Jurkat, Clone E6-1 (cell line): ENCODE measurements at regions not wholly inside any gene's neighbourhood (a gene's known extent, or its start where the extent isn't known, plus 50 kb on each side); places are given as distances from the start of the nearest gene placed in this dataset.

Experiments used
- DNase-seq: peaks from one replicate; pipeline ENCODE4 v3.0.0-alpha.2; 2011; ENCODE audit warnings: low read depth, low spot score
- H3K4me3 ChIP-seq: 2 replicates; pipeline ENCODE4 v1.5.1; 2011; ENCODE audit warnings: mild to moderate bottlenecking, low read length, control low read depth, moderate library complexity

GRCh38 chr17:6327007-6327406 is 107.9 kb downstream of the AIPL1 start:
- DNase-seq = no peak

DNA sequence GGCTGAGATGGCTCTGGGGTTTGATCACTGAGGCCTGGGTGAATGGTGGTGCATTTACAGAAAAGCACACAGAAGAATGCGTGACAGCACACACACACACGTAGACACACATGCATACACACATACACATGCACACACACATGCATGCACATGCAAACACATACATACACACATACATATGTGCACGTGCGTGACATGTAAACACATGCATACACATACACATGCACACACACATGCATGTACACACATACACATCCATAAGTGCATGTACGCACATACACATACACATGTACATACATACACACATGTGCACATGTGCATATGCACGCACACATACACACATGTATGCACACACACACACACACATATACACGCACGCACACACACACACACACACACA is 108.4 kb downstream of the AIPL1 start:
- no peak overlapping the region for H3K4me3 ChIP-seq
- no peak for DNase-seq

More at GRCh38 chr17:6327007-6327406, 107.9 kb downstream of the AIPL1 start:
- H3K4me3 ChIP-seq = no peak overlapping the region

DNA sequence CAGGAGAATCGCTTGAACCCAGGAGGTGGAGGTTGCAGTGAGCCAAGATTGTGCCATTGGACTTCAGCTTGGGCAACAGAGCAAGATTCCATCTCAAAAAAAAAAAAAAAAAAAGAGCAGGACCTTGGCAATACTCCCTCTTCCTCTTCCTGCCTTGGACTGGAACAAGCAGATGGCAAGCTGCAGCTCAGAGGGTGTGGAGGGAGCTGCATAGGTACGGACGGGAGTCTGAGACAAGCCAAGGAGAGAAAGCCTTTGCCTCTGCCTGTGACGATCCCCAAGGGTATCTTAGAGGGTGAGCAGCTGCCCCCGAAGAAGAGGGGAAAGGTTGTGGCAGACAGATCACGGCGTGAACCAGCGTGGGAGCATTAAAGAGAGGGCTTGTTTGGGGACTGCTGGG is 109.2 kb downstream of the AIPL1 start:
- no peak for DNase-seq
- no peak overlapping the region for H3K4me3 ChIP-seq

- DNase-seq = no peak
- H3K4me3 ChIP-seq = no peak overlapping the region
Measured at GRCh38 chr17:6325051-6325450, 109.9 kb downstream of the AIPL1 start.

- no peak overlapping the region for H3K4me3 ChIP-seq
- DNase-seq = no peak
Measured at GRCh38 chr17:6323626-6324356, 111.1 kb downstream of the AIPL1 start.

GRCh38 chr17:6322316-6322715 is 112.6 kb downstream of the AIPL1 start:
- DNase-seq = no peak

DNA sequence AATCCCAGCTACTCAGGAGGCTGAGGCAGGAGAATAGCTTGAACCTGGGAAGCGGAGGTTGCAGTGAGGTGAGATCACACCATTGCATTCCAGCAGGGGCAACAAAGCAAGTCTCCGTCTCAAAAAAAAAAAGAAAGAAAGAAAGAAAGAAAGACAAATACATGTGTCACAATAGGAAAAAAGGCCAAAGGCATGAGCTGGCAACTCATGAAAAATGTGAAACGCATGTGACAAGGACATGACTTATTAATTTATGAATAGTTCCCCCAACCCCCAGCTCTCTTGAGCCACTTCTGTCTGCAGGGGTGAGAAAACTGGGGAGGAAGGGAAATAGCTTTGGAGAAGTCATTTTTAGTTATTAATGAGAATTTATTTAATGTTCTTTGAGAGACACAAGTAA is 120.6 kb downstream of the AIPL1 start:
- H3K4me3 ChIP-seq = no peak overlapping the region
- no peak for DNase-seq

More at GRCh38 chr17:6322316-6322715, 112.6 kb downstream of the AIPL1 start:
- no peak overlapping the region for H3K4me3 ChIP-seq

DNA sequence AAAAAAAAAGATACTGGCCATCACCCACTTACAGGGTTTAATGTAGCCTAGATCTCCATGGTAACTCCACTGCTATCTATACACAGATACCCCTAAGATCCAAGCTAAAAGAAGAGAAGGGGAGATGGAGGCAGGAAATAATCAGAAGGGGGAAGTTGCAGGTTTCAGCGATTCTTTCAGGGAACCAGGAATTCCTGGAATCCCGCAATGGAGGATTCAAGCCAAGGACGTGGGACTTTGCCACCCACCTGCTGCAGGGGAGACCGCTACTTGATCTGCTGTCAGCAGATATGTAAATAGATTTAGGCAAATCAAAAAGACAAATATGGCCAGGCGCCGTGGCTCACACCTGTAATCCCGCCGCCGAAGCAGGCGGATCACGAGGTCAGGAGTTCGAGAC is 121.1 kb downstream of the AIPL1 start:
- H3K4me3 ChIP-seq = no peak overlapping the region
- no peak for DNase-seq

- no peak for DNase-seq
- no peak overlapping the region for H3K4me3 ChIP-seq
Measured at GRCh38 chr17:6306820-6307219, 128.1 kb downstream of the AIPL1 start.

DNA sequence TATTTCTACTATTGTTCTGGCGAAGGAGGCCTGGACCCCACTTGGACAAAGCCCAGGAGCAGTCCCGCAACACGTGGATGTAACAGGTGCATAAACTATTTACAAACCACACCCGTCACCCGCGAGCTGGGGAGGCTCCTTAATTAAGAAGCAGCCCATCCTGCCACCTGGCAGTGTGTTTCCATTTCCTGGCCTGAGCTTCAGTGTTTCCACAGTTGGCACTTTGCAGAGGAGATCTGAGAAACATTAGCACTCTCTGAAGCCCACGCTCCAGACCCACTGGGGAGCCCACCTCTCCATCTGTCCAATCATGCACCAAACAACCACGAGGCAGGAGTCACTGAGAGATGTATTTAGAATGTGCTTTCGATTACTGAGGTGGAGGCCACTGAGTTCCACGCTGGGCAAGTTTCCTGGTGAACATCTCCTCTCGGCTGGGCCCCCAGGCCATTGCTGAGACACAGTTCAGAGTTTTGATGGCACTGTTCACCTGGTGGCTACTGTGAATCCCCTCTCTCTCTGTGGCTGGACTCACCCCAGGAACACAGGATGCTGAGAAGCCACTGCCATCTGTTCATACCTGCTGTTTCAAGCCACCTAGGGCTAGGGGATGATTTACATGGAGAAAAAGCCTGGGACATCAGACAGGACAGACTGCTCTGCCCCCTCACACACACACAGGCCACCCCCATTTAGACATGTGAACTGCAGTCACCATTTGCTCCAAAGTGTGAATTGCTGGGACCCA is 129.1 kb downstream of the AIPL1 start:
- H3K4me3 ChIP-seq = no peak overlapping the region
- DNase-seq = no peak

GRCh38 chr17:6304894-6305612 is 129.9 kb downstream of the AIPL1 start:
- H3K4me3 ChIP-seq = no peak overlapping the region

DNA sequence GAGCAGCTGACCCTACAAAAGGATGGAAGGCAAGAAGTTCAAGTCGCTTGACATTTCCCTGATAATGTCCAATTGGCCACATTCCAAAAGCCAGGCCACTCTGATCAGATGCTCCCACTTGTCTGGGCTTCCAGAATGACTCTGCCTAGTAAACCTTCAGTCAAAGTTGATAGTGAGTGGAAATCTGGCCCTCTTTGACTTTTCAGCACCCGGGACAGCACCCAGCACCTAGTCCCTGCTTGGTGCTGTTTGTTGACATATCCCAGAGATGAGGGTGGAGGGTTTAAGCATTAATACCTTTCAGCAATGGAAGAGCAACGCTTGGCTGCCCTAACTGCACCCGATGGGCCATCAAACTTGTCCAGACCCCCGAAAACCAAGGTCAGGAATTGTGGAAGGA is 131.3 kb downstream of the AIPL1 start:
- no peak overlapping the region for H3K4me3 ChIP-seq
- DNase-seq = peak; percentile 42

More at GRCh38 chr17:6304894-6305612, 129.9 kb downstream of the AIPL1 start:
- DNase-seq = no peak

- no peak for DNase-seq
- H3K4me3 ChIP-seq = no peak overlapping the region
Measured at GRCh38 chr17:6299275-6299674, 135.6 kb downstream of the AIPL1 start.

DNA sequence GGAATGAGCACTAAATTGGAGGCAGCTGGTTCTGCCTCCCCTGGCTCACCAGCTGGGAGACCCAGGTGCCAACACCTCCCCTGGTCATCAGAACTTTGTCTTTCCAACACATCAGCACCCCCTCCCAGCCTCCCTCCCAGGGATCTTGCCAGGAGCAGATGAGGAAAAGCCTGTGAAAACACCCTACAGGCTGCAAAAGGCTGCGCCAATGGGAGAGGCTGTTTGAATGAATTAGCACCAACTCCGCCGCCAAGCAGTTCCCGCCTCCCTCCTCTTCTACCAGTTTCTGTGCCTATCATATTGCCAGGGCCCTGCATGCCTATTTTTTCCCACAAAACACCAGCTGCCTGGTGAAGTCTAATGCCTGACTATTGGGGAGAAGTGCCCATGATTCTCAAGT is 137.0 kb downstream of the AIPL1 start:
- DNase-seq = no peak
- no peak overlapping the region for H3K4me3 ChIP-seq

GRCh38 chr17:6297119-6297518 is 137.8 kb downstream of the AIPL1 start:
- no peak for DNase-seq
- no peak overlapping the region for H3K4me3 ChIP-seq

DNA sequence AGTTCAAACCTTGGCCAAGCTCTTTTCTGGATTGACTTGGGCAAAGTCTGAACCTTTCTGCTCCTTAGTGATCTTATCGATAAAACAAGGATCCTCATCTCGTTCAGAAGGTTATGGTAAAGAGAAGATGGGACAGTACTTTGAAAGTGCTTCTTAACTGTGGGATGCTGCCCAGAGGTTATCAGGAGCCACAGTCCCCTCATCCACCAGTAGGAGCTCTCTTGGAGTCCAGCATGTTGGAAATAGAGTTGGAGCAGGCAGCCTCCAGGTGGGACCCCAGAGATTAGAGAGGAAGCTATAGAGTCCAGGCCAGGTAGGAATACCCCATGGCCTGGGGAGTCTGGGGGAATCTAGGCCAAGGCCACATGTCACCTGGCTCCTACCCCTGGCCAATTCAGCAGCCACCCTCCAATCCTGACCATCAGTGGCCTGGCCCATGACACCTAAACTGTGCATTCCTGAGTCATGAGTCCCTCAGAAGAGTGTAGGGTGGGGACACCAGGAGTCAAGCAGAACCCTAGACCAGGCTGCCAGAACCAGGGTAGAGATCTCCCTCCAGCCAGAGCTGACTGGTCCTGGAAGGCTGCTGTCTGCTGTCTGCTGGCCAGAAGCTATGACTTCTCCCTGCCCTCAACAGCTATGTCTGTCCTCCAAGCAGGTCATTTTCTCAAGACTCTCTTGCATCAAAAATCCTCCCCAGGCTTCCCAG is 144.3 kb downstream of the AIPL1 start:
- DNase-seq = no peak

DNA sequence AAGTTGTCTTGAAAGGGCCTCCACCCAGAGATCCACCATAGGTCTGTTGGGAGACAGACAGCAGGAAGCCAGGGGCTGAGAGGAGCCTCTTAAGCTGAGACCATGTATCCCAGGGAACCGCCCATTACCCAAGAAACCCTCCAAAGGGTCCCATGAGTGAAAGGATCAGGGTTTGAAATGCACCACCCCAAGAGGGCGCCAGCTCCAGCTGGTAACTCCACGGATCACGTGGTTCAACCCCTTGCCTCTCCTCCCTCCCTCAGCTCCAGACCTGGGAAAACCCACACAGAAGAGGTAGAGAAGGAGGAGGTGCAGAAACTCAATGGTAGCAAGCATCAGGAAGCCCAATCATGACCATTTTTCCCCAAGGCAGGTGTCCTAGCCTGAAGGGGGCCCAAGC is 148.7 kb downstream of the AIPL1 start:
- no peak for DNase-seq

More for the DNA sequence above, 144.3 kb downstream of the AIPL1 start:
- no peak overlapping the region for H3K4me3 ChIP-seq

DNA sequence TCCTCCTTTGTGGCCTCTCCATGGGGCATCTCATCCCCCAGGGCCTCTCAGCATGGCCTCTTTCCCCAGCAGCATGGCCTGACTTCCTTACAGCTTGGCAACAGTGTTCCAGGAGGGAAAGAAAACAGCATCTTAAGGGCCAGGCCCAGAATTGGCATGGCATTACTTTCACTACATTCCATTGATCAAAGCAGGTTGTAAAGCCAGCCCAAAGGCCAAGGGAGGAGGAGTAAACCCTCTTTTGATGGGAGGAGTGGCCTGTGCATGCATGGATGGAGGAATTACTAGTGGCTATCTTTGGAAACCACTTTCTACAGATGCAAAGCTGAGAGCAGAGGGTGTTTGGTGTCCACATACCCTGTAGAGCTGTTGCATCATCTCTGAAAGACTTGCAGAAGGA is 149.4 kb downstream of the AIPL1 start:
- no peak for DNase-seq
- H3K4me3 ChIP-seq = no peak overlapping the region

More for the DNA sequence above, 148.7 kb downstream of the AIPL1 start:
- no peak overlapping the region for H3K4me3 ChIP-seq

GRCh38 chr17:6279659-6280058 is 155.3 kb downstream of the AIPL1 start:
- no peak for DNase-seq
- no peak overlapping the region for H3K4me3 ChIP-seq
